ENCODE measurements at regions not wholly inside any gene's neighbourhood (a gene's known extent, or its start where the extent isn't known, plus 50 kb on each side); places are given as distances from the start of the nearest gene placed in this dataset.
A peak's percentile ranks its signal among the peaks of the same experiment; 100 is the strongest.

DNA sequence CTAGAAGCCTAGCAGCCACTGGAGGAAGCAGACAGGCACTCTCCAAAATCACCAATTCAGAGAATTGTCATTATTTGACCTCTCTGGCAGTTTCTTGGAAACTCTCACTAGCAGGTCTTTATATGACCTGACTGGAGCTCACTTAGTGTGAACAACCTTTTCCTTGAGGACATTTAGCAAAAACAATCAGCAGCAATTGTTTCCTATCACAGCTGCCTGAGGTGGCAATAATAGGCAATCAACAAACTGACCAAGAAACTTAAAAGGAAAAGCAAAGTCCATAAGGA is 162.4 kb upstream of the STT3B start:
- no peak for DNase-seq (ENCODE audit: low read depth)

DNA sequence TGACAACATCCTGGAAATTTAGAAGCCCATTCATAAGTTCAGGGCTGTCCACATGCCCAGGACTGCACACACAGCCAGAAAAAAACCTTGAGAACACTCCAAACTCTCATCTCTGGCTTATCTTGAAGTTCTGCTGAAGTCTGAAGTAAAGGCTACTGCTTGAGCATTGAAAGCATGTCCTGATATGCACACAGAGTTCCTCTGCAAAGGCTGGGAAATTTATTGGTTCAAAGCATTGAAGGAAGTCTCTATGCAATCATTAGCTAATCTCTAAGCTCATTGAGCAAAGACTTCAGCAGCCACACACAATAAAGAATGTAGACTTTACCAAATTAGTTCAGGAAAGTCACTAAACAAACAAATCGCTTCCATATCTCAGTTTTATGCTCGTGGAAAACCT is 162.0 kb upstream of the STT3B start:
- no peak for DNase-seq (ENCODE audit: low read depth)

DNA sequence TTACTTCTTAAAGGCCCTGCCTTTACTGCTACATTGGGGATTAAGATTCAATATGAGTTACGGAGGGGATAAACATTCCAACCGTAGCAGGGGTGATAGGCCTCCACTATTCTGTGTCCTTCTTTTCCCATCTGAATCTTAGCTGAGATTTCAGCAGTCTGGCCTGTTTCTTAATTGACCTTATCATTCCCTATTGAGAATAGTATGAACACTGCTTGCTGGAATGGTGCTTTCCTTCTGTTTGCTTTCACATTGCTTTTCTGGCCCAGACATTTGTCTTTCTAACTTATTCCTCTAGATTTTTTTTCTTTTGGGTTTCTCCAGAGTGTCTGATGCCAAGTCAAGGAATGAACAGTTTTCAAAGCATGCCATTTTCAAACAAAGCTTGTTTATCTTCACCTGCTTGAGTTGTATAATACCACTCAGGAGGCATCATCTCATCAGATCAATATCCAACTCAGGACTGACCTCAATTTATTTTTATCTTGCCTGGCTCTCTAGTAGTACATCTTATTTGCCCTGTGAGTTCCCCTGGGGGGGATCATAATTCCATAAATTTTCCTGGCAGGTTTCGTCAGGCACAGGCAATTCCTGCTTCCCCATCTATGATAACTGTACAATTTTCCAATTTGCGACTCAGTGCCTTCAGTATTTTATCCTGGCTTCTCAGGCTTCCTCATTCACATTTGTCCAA is 161.1 kb upstream of the STT3B start:
- no peak for DNase-seq (ENCODE audit: low read depth)

- no peak for DNase-seq (ENCODE audit: low read depth)
Measured at GRCh38 chr3:31373681-31374080, 159.0 kb upstream of the STT3B start.

GRCh38 chr3:31377045-31377642 is 155.6 kb upstream of the STT3B start:
- DNase-seq (ENCODE audit: low read depth): peak; percentile 73

DNA sequence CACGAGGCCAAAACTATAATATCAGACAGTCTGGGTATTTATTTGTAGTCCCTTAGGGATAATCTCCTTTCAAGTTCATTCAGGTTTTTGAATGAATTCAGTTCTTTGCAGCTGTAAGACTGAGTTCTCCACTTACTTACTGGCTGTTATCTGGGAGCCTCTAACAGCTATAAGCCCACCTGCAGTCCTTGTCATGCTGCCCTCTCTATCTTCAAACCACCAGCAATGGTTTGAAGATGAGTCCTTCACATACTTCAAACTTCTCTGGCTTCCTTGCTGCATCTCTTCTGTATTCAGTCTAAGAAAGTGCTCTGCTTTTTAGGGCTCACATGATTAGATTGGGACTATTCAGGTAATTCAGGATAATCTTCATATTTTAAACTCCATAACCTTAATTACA is 154.5 kb upstream of the STT3B start:
- no peak for DNase-seq (ENCODE audit: low read depth)

DNA sequence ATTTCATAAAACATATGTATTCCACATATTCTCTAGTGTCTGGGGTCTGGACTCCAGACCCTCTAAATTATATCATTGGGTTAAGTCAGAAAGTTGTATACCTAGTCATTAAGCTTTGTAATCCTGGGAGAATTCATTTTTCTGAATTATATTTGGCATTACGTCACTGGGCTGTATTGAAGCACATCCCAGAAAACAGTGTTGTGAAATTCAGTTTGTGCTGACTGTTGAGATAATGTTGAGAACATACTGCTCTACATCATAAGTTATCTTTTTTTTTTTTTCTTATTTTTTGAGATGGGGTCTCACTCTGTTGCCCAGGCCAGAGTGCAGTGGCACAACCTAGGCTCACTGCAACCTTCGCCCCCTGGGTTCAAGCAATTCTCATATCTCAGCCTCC is 153.1 kb upstream of the STT3B start:
- no peak for DNase-seq (ENCODE audit: low read depth)

DNA sequence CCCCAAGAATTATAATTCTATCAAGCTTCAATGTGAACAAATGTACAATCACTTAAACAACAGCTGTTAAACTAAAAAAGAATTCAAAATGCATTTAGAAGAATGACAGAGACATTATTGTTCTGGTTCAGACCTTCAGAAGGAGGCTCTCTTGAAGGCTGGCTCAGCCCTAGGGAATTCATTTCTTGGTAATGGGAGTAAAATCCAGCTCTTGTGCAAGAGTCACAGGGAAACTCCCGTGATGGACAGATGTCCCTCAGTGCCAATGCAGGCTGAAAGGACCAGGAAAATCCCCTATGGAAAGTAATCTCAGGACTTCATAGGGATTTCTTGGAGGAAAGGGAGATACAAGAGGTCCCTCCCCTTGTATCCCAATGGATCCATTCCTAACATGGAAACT is 149.9 kb upstream of the STT3B start:
- peak; percentile 19 for DNase-seq (ENCODE audit: low read depth)

- no peak for DNase-seq (ENCODE audit: low read depth)
Measured at GRCh38 chr3:31384117-31384516, 148.6 kb upstream of the STT3B start.

DNA sequence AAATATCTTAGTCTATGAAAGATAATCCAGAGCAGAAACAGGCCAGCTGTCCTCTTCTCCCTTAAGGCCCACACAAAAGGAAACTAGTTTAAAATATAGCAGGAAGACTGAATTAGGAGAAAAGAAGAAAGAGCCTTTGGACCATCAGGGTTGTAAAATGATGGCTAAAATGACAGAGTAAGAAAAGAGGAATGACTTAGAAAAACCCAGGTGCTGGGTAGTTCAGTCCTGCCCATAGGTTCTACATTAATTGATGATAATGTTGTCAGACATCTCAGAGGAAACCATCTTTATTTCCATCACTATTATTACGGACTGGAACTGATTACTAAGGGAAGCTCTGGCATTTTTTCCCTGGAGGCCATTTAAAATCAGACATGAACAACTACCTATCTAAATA is 142.8 kb upstream of the STT3B start:
- DNase-seq (ENCODE audit: low read depth): no peak

- no peak for DNase-seq (ENCODE audit: low read depth)
Measured at GRCh38 chr3:31390466-31390865, 142.3 kb upstream of the STT3B start.

GRCh38 chr3:31391150-31391549 is 141.6 kb upstream of the STT3B start:
- DNase-seq (ENCODE audit: low read depth): no peak

GRCh38 chr3:31392568-31392967 is 140.2 kb upstream of the STT3B start:
- no peak for DNase-seq (ENCODE audit: low read depth)

DNA sequence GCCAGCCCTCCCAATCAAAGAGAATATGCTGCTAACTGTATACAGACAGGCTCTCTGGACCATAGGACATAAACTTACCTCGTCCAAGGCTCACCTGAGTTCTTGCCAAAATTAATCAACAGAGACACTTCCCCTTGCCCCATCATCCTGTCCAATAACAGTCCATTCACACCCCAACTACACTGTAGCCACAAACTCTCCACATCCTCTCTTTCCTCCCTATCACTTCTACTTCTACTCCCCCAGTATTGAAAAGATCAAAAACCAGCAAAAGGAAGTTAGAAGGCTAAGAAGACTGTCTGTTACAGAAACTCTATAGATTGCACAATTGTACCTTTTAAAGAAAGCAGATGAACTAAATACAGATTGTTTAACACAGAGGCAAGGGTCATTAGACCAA is 133.5 kb upstream of the STT3B start:
- no peak for DNase-seq (ENCODE audit: low read depth)

DNA sequence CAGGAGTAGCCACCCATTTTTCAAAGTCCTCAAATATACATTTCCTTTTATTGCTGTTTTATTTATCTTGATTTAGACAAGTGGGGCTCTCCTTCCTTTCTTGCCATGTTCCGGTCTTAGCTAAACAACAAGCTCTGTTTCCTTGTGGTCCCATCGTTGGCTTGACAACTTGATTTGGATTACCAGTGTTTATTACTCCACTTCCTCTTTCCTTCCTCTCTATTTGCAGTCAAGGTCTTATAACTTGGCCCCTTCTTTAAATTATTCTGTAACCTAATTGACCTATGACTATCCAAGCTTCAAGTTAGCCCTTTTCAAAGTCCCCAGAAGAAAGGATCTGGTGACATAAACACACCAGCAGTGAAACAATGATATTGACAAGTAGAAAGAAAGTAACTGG is 130.6 kb upstream of the STT3B start:
- DNase-seq (ENCODE audit: low read depth): no peak

GRCh38 chr3:31403197-31403596 is 129.5 kb upstream of the STT3B start:
- DNase-seq (ENCODE audit: low read depth): no peak

- DNase-seq (ENCODE audit: low read depth): no peak
Measured at GRCh38 chr3:31404871-31405270, 127.9 kb upstream of the STT3B start.

DNA sequence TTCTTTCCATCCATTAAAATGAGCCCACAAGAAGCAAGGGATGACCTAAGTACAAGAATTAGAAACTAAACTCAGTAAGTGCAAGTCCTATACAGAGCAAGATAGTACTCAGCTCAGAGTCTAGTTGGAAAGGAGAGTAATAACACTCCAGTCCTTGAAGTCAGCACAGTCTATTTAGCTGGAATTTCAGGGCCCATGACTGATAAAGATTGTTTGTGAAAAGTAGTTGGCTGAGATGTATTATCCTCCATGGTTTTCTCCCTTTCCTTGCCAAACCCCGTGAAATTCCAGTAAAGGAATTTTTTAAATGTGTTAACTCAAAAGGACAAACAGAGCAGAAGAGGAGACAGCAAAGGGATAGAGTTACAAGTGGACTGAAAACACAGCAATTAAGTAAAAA is 127.2 kb upstream of the STT3B start:
- DNase-seq (ENCODE audit: low read depth): peak; percentile 41

DNA sequence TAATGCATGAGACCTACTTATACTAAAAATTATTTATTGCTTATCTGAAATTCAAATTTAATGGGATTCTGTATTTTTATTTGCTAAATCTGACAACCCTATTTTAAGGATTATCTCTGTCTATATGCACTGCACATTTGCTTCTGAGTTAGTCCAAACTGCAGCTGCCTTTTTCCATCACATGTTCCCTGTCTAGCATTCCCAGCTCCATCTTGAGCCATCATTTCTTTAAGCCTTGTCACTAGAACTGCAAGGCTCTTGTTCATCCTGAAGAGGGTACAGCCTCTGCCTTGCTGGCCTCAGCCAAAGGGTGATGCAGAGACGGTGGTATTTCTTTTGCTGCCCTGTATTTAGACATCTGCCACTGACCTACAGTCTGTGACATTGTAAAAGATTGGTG is 125.8 kb upstream of the STT3B start:
- DNase-seq (ENCODE audit: low read depth): peak; percentile 76

DNA sequence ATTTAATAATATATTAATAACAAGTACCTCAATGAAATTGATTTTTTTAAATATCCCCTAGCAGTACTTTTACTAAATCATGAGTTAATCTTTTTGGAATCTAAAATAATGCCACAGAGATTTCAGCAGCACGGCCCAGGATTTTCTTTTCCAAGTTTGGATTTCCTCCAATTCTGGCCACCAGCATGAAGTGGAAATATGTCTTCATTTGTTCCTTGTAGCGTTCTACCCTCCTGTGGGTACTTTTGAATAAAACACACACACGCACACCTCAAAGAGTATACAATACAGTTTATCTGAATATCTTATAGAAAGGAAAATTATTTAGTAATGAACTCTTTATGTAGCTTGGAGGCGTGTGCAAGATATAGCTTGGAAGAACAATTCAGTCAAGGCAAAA is 125.1 kb upstream of the STT3B start:
- peak; percentile 74 for DNase-seq (ENCODE audit: low read depth)

- peak; percentile 34 for DNase-seq (ENCODE audit: low read depth)
Measured at GRCh38 chr3:31408720-31409119, 124.0 kb upstream of the STT3B start.

GRCh38 chr3:31409389-31409788 is 123.3 kb upstream of the STT3B start:
- no peak for DNase-seq (ENCODE audit: low read depth)

GRCh38 chr3:31409866-31410265 is 122.9 kb upstream of the STT3B start:
- DNase-seq (ENCODE audit: low read depth): no peak

DNA sequence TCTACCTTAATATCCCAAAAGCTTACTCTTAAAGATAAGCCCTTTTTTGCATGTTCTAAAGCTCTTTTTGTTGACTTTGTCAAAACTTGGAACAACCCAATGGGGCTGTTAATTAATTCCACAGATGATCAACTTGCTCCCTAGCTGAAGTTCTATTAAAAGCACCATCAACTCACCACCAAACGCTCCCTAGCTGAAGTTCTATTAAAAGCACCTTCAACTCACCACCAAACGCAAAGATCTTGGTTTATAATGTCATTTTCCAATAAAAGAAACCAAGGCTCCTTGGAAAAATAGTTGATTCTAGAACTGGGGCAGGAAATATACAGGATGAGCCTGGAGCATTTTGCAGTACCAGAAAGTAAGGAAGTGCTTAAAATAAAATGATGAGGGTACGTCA is 122.3 kb upstream of the STT3B start:
- DNase-seq (ENCODE audit: low read depth): peak; percentile 59

All from myocyte (in vitro differentiated cells).